SK-N-SH (cell line): ENCODE measurements at regions not wholly inside any gene's neighbourhood (a gene's known extent, or its start where the extent isn't known, plus 50 kb on each side); places are given as distances from the start of the nearest gene placed in this dataset.

ENCODE experiments used
- CTCF ChIA-PET: fragments of 300-600, 350-600 bp; formaldehyde crosslinking; extraction: SDS; loops from one replicate; lab custom pipeline; 2021; lab: Yijun Ruan, JAX
- POLR2A ChIA-PET: fragments of 350-600 bp; sonication (Branson Sonifier 250); formaldehyde crosslinking; extraction: SDS; loops from one replicate; lab custom pipeline; 2020; ENCODE audit warnings: antibody characterized with exemption, inconsistent platforms; lab: Yijun Ruan, JAX
- DNase-seq: peaks from one replicate; pipeline ENCODE4 v3.0.0; 2012
- H2AFZ ChIP-seq: fragments of 200-600 bp; sonication (generic); 2 replicates; pipeline ENCODE4 v1.8.1; 2016; ENCODE audit warnings: antibody characterized with exemption, mild to moderate bottlenecking, low read depth
- H3F3A ChIP-seq: fragments of 200-600 bp; sonication (generic); replicated peaks from 2 replicates; pipeline ENCODE3; 2016; ENCODE audit warnings: antibody characterized with exemption, mild to moderate bottlenecking; ENCODE audit not compliant: insufficient read depth
- H3K27ac ChIP-seq, 2 experiments: fragments of 200-500 bp in 1 of 2; fragments of 200-600 bp in 1 of 2; sonication (Bioruptor generic) in 1 of 2; sonication (generic), shearing (Covaris generic) in 1 of 2; 2 replicates each; pipeline versions ENCODE4 v1.5.1 to v1.6.1; 2014 to 2016; ENCODE audit warnings: low read depth in 2 of 2, inconsistent platforms in 1 of 2, low read length in 1 of 2, mild to moderate bottlenecking in 1 of 2, mixed read lengths in 1 of 2
- H3K27me3 ChIP-seq: fragments of 200-600 bp; sonication (generic), shearing (Covaris generic); 2 replicates; pipeline ENCODE4 v1.6.1; 2016; ENCODE audit warnings: mixed run types; ENCODE audit not compliant: insufficient read depth
- H3K36me3 ChIP-seq, 2 experiments: fragments of 200-500 bp in 1 of 2; fragments of 200-600 bp in 1 of 2; sonication (Bioruptor generic) in 1 of 2; sonication (generic) in 1 of 2; replicated peaks in 1 of 2; 2 replicates each; pipeline versions ENCODE3 to v1.5.1; 2014 to 2016; ENCODE audit warnings: low read length in 1 of 2, mild to moderate bottlenecking in 1 of 2; ENCODE audit not compliant: insufficient read depth in 2 of 2, control insufficient read depth in 1 of 2
- H3K4me1 ChIP-seq, 2 experiments: fragments of 200-500 bp in 1 of 2; fragments of 200-600 bp in 1 of 2; sonication (Bioruptor generic) in 1 of 2; sonication (generic), shearing (Covaris generic) in 1 of 2; 2 replicates each; pipeline versions ENCODE4 v1.5.1 to v1.6.1; 2014 to 2016; ENCODE audit warnings: low read depth in 1 of 2, low read length in 1 of 2, mixed run types in 1 of 2; ENCODE audit not compliant: insufficient read depth in 2 of 2, control insufficient read depth in 1 of 2
- H3K4me2 ChIP-seq: fragments of 200-600 bp; sonication (generic), shearing (Covaris generic); 2 replicates; pipeline ENCODE4 v1.6.1; 2017; ENCODE audit warnings: mixed run types
- H3K4me3 ChIP-seq, 2 experiments: fragments of 200-500 bp in 1 of 2; fragments of 200-600 bp in 1 of 2; sonication (Bioruptor generic) in 1 of 2; sonication (generic), shearing (Covaris generic) in 1 of 2; 2 replicates each; pipeline versions ENCODE4 v1.5.1 to v1.8.1; 2014 to 2016; ENCODE audit warnings: low read depth in 2 of 2, inconsistent platforms in 1 of 2, low read length in 1 of 2, mild to moderate bottlenecking in 1 of 2, mixed read lengths in 1 of 2, moderate library complexity in 1 of 2
- H3K79me2 ChIP-seq: fragments of 200-600 bp; sonication (generic); 2 replicates; pipeline ENCODE4 v1.8.1; 2017; ENCODE audit warnings: mild to moderate bottlenecking; ENCODE audit not compliant: insufficient read depth
- H3K9ac ChIP-seq: fragments of 200-600 bp; sonication (generic); 2 replicates; pipeline ENCODE4 v1.6.1; 2017; ENCODE audit warnings: mixed run types
- H3K9me2 ChIP-seq: fragments of 200-600 bp; sonication (generic); 2 replicates; pipeline ENCODE4 v1.6.1; 2017; ENCODE audit warnings: mixed run types
- H3K9me3 ChIP-seq: fragments of 200-600 bp; sonication (generic); 2 replicates; pipeline ENCODE4 v1.6.1; 2017; ENCODE audit warnings: mixed run types, mild to moderate bottlenecking, moderate library complexity
- H4K20me1 ChIP-seq: fragments of 200-600 bp; sonication (generic); 2 replicates; pipeline ENCODE4 v1.6.1; 2017; ENCODE audit warnings: mild to moderate bottlenecking, mixed run types; ENCODE audit not compliant: insufficient read depth
- CTCF ChIP-seq: fragments of 200-600 bp; sonication (generic); IDR thresholded peaks from 2 replicates; pipeline ENCODE4 v1.6.1; 2017; ENCODE audit warnings: antibody characterized with exemption, mild to moderate bottlenecking, moderate library complexity
- ELF1 ChIP-seq: IDR thresholded peaks from 2 replicates; pipeline ENCODE4 v1.4.0; 2012
- EZH2phosphoT487 ChIP-seq: fragments of 200-600 bp; sonication (generic); IDR thresholded peaks from 2 replicates; pipeline ENCODE4 v1.6.1; 2017; ENCODE audit warnings: low read depth, mixed run types, mild to moderate bottlenecking, antibody characterized with exemption, moderate library complexity, borderline replicate concordance
- FOSL2 ChIP-seq: IDR thresholded peaks from 2 replicates; pipeline ENCODE4 v1.4.0; 2012; ENCODE audit warnings: low read depth, mild to moderate bottlenecking, moderate library complexity, borderline replicate concordance
- FOXJ3 ChIP-seq: sonication (generic); formaldehyde crosslinking; IDR thresholded peaks from 2 replicates; pipeline ENCODE4 v1.5.1; 2020; ENCODE audit warnings: mild to moderate bottlenecking, missing genetic modification reagents
- GATA2 ChIP-seq: sonication (generic); formaldehyde crosslinking; IDR thresholded peaks from 2 replicates; pipeline ENCODE4 v1.5.0; 2020; ENCODE audit warnings: mild to moderate bottlenecking, missing genetic modification reagents
- IRF3 ChIP-seq: fragments of 150-350 bp; IDR thresholded peaks from 2 replicates; pipeline ENCODE4 v1.6.1; 2016; ENCODE audit warnings: mild to moderate bottlenecking, low read depth, low read length
- JUND ChIP-seq: IDR thresholded peaks from 2 replicates; pipeline ENCODE4 v1.4.0; 2012
- MEF2A ChIP-seq: IDR thresholded peaks from 2 replicates; pipeline ENCODE4 v1.4.0; 2012; ENCODE audit warnings: low read depth, borderline replicate concordance
- NFIC ChIP-seq: IDR thresholded peaks from 2 replicates; pipeline ENCODE4 v1.4.0; 2012; ENCODE audit warnings: borderline replicate concordance
- PBX3 ChIP-seq: IDR thresholded peaks from 2 replicates; pipeline ENCODE4; 2012
- RAD21 ChIP-seq: IDR thresholded peaks from 2 replicates; pipeline ENCODE4 v1.6.1; 2012; ENCODE audit warnings: mild to moderate bottlenecking, low read length
- RFX5 ChIP-seq: IDR thresholded peaks from 2 replicates; pipeline ENCODE4 v1.6.1; 2012; ENCODE audit warnings: mild to moderate bottlenecking, improper control_type of control experiment, low read length
- RXRA ChIP-seq: IDR thresholded peaks from 2 replicates; pipeline ENCODE4 v1.4.0; 2012; ENCODE audit warnings: low read depth, mild to moderate bottlenecking, borderline replicate concordance
- SIN3A ChIP-seq: IDR thresholded peaks from 2 replicates; pipeline ENCODE4 v1.6.1; 2012; ENCODE audit warnings: low read depth, mild to moderate bottlenecking, low read length, moderate library complexity, borderline replicate concordance
- SMC3 ChIP-seq: IDR thresholded peaks from 2 replicates; pipeline ENCODE4 v1.6.1; 2012; ENCODE audit warnings: low read depth, low read length, improper control_type of control experiment
- TEAD4 ChIP-seq: IDR thresholded peaks from 2 replicates; pipeline ENCODE4 v1.4.0; 2012; ENCODE audit warnings: mild to moderate bottlenecking, borderline replicate concordance; ENCODE audit not compliant: insufficient read depth
- ZBTB33 ChIP-seq: IDR thresholded peaks from 2 replicates; pipeline ENCODE4 v1.4.0; 2012; ENCODE audit warnings: low read depth, borderline replicate concordance
- WGBS: methylation state at CpG from one replicate; pipeline ENCODE4 v1.1.6; 2017; ENCODE audit warnings: low lambda C conversion rate; 5-methylcytosine and 5-hydroxymethylcytosine counted together
- TF ChIP-seq, protein P1 (sequence below): IDR thresholded peaks from 2 replicates; pipeline ENCODE4 v1.4.0; 2012; ENCODE audit warnings: low read depth, borderline replicate concordance

DNA sequence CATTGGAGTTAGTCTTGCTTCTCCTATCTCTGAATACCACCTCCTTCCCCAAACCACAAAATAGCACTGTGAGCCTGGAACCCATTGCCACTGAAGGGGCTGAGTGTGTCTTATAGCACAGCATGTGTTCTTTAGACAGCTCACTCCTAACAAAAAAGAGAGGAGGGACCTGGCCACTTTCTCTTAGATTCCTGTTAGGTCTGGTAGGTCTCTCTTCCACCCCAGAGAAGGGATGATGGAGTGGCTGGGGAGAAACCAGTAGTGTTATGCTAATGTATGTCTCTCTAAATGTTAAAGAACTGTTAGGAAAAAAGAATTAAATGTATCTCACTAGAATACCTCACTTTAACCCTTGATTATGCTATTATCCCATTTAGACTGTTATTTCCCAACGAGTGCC is 340.3 kb downstream of the EPHA7 start:
- Histone ChIP-seq H3K27me3 (no peaks in the 10 kb centered on the region), H3K4me3 (no peak overlapping the region), H3K9me3 (no peaks in the 10 kb centered on the region), H2AFZ (no peak overlapping the region), H3K79me2 (no peaks in the 10 kb centered on the region), H3K9ac (no peak overlapping the region), H3F3A (no peaks in the 10 kb centered on the region), H3K27ac (no peak overlapping the region), H4K20me1 (no peaks in the 10 kb centered on the region), H3K9me2 (no peaks in the 10 kb centered on the region), H3K36me3 (no peaks in the 10 kb centered on the region), H3K4me1 (no peaks in the 10 kb centered on the region), H3K4me2 (no peak overlapping the region)
- ChIA-PET POLR2A (no interaction called here), CTCF (no interaction called here)
- DNase-seq, result no peak
- WGBS, result 4% methylated on average over 1 of the region's 1 CpG
- TF ChIP-seq IRF3, result no peak

GRCh38 chr6:93073811-93074210 is 345.5 kb downstream of the EPHA7 start:
- Histone ChIP-seq H3K4me2 (no peak overlapping the region), H3K9me3 (no peaks in the 10 kb centered on the region), H3K4me3 (no peak overlapping the region), H3K4me1 (no peaks in the 10 kb centered on the region; a peak in 1 of 4 replicates), H3F3A (no peaks in the 10 kb centered on the region), H3K27me3 (no peaks in the 10 kb centered on the region), H3K27ac (no peak overlapping the region), H2AFZ (no peak overlapping the region), H3K9ac (no peak overlapping the region), H3K9me2 (no peaks in the 10 kb centered on the region), H4K20me1 (no peaks in the 10 kb centered on the region), H3K79me2 (no peaks in the 10 kb centered on the region), H3K36me3 (no peaks in the 10 kb centered on the region)
- no peak for DNase-seq
- POLR2A ChIA-PET, result no interaction called here
- CTCF ChIA-PET, result no interaction called here
- WGBS, result 37% methylated on average over 5 of the region's 5 CpGs
- TF ChIP-seq NFIC (no peak), FOSL2 (no peak), EZH2phosphoT487 (no peak), MEF2A (no peak), JUND (no peak), ELF1 (no peak), RFX5 (no peak), PBX3 (no peak), FOXJ3 (CRISPR knock-in tag) (no peak), GATA2 (CRISPR knock-in tag) (no peak), SMC3 (no peak), TEAD4 (no peak), IRF3 (no peak), SIN3A (no peak), RXRA (no peak), ZBTB33 (no peak), RAD21 (no peak), CTCF (no peak)
- TF ChIP-seq, protein P1, sequence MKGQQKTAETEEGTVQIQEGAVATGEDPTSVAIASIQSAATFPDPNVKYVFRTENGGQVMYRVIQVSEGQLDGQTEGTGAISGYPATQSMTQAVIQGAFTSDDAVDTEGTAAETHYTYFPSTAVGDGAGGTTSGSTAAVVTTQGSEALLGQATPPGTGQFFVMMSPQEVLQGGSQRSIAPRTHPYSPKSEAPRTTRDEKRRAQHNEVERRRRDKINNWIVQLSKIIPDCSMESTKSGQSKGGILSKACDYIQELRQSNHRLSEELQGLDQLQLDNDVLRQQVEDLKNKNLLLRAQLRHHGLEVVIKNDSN, result no peak
